ENCODE measurements at regions not wholly inside any gene's neighbourhood (a gene's known extent, or its start where the extent isn't known, plus 50 kb on each side); places are given as distances from the start of the nearest gene placed in this dataset.

DNA sequence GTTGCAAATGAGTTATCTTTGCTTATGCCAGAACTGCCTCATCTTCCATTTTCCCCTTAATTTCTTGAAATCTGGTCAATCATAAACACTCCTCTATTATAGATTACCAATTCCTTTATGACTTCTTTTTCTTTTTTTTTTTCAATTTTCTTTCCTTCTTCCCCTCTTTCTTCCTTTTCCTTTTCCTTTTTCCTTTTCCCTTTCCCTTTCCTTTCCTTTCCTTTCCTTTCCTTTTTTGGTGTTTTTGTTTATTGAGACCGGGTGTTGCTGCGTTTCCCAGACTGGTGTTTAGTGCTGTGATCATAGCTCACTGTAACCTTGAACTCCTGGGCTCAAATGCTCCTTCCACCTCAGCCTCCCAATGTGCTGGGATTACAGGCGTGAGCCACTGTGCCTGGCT is 151.4 kb upstream of the FOXP2 start:
- no peaks in the 10 kb centered on the region for H3K27me3 Mint-ChIP-seq

DNA sequence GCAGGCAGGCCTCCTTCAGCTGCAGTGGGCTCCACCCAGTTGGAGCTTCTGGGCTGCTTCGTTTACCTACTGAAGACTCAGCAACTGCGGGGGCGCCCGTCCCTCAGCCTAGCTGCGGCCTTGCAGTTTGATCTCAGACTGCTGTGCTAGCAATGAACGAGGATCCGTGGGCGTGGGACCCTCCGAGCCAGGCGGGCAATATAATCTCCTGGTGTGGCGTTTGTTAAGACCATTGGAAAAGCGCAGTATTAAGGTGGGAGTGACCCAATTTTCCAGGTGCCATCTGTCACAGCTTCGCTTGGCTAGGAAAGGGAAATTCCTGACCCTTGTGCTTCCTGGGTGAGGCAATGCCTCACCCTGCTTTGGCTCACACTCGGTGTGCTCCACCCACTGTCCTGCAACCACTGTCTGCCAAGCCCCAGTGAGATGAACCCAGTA is 159.2 kb upstream of the FOXP2 start:
- no peaks in the 10 kb centered on the region for H3K4me1 Mint-ChIP-seq
- H3K27me3 Mint-ChIP-seq, result no peaks in the 10 kb centered on the region
- H3K9me3 Mint-ChIP-seq (ENCODE audit: low read depth), result no peaks in the 10 kb centered on the region
- no peak for DNase-seq
- no peak overlapping the region for H3K27ac Mint-ChIP-seq
- H3K4me3 Mint-ChIP-seq, result no peak overlapping the region
- CTCF ChIA-PET, result no interaction called here
- ATAC-seq, result no peak
- no peaks in the 10 kb centered on the region for H3K36me3 Mint-ChIP-seq

More for the DNA sequence above, 151.4 kb upstream of the FOXP2 start:
- CTCF ChIA-PET, result no interaction called here
- H3K4me3 Mint-ChIP-seq, result no peak overlapping the region
- no peaks in the 10 kb centered on the region for H3K36me3 Mint-ChIP-seq
- no peaks in the 10 kb centered on the region for H3K4me1 Mint-ChIP-seq
- no peak overlapping the region for H3K27ac Mint-ChIP-seq
- peaks cover 2% of the 10 kb centered on the region for H3K9me3 Mint-ChIP-seq (ENCODE audit: low read depth)
- DNase-seq (no peak), ATAC-seq (no peak)

DNA sequence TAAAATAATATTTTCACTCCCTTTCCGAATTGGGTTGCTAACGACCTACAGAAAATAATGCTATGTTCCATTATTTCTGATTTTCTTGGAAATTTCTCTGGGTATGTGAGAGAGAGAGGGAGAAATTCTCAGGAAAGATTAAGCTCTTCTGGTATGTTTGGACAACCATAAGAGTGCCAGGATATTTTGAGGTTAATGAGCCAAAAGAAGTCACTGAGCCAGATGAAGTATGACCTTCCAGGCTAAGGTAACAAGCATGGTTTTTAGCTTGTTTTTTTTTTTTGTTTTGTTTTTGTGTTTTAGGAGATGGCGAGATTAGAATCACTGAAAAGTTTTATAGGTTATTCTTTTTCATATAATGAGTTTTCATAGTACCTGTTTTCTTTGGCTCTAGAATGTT is 171.0 kb upstream of the FOXP2 start:
- ATAC-seq (no peak), DNase-seq (no peak)
- H3K9me3 Mint-ChIP-seq (ENCODE audit: low read depth), result no peaks in the 10 kb centered on the region
- no peaks in the 10 kb centered on the region for H3K27me3 Mint-ChIP-seq
- H3K36me3 Mint-ChIP-seq, result no peaks in the 10 kb centered on the region
- no peak overlapping the region for H3K27ac Mint-ChIP-seq
- no peak overlapping the region for H3K4me3 Mint-ChIP-seq
- CTCF ChIA-PET, result no interaction called here
- no peaks in the 10 kb centered on the region for H3K4me1 Mint-ChIP-seq

DNA sequence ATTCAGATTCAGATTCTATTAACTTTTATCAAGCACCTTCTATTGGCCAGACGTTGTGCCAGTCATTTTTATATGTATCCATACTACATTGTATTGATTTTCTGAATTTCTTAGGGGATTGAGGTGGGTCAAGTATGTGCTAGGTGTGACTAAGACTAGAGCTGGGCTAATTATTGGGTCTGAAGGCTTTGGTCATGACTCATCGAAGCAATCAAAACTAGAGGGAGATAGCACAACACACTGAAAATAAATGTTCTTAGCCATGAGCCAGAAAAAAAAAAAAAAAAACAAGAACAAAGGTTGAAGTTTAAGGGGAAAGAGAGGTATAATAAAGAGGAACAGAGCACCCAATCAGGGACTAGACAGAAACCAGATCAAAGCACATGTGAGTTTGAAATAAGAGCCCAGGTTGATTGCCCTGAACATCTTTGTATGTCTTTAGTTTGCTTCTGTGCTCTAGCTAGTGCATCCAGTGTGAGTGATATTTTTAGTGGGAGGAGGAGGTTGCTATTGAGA is 171.6 kb upstream of the FOXP2 start:
- ATAC-seq (no peak), DNase-seq (no peak)
- Mint-ChIP-seq H3K9me3 (ENCODE audit: low read depth) (no peaks in the 10 kb centered on the region), H3K27me3 (no peaks in the 10 kb centered on the region), H3K36me3 (no peaks in the 10 kb centered on the region), H3K4me1 (no peaks in the 10 kb centered on the region), H3K4me3 (no peak overlapping the region), H3K27ac (no peak overlapping the region)
- CTCF ChIA-PET, result no interaction called here

DNA sequence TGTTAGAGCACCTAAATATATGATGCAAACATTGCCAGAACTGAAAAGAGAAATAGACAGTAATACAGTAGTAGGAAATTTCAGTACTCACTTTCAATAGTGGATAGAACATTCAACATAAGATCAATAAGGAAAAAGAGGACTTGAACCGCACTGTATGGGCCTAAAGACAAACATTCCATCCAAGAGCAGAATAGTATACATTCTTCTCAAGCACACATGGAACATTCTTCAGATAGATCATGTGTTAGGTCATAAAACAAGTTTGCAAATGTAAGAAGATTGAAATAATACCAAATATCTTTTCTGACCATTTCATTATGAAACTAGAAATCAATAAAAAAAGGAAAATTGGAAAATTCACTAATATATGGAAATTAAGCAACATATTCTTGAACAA is 185.4 kb upstream of the FOXP2 start:
- no peaks in the 10 kb centered on the region for H3K27me3 Mint-ChIP-seq
- no peaks in the 10 kb centered on the region for H3K36me3 Mint-ChIP-seq
- H3K4me3 Mint-ChIP-seq, result no peak overlapping the region
- CTCF ChIA-PET, result no interaction called here
- DNase-seq (no peak), ATAC-seq (no peak)
- H3K4me1 Mint-ChIP-seq, result no peaks in the 10 kb centered on the region
- no peak overlapping the region for H3K27ac Mint-ChIP-seq
- H3K9me3 Mint-ChIP-seq (ENCODE audit: low read depth), result no peaks in the 10 kb centered on the region

DNA sequence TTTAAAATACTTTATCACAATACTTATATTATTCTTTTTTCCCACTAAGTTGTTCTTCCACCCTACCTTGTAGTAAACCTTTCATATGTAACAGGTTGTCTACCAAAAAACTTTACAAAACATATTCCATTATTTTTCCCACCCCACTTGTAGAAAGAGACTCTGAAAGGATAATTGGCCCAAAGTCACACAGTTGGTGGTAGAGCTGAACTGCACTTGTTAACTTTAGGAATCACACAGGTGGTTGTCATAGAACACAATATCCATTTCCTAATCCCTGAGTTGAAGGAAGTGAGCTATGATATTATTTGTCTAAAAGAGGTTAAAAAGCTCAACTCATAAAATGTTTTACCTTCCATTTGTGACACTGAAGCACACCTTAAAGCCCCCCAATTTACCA is 188.8 kb upstream of the FOXP2 start:
- no peaks in the 10 kb centered on the region for H3K9me3 Mint-ChIP-seq (ENCODE audit: low read depth)
- no peak for DNase-seq
- CTCF ChIA-PET, result no interaction called here
- H3K36me3 Mint-ChIP-seq, result no peaks in the 10 kb centered on the region
- H3K27ac Mint-ChIP-seq, result no peak overlapping the region
- no peaks in the 10 kb centered on the region for H3K4me1 Mint-ChIP-seq
- ATAC-seq, result no peak
- H3K27me3 Mint-ChIP-seq, result no peaks in the 10 kb centered on the region
- H3K4me3 Mint-ChIP-seq, result no peak overlapping the region

DNA sequence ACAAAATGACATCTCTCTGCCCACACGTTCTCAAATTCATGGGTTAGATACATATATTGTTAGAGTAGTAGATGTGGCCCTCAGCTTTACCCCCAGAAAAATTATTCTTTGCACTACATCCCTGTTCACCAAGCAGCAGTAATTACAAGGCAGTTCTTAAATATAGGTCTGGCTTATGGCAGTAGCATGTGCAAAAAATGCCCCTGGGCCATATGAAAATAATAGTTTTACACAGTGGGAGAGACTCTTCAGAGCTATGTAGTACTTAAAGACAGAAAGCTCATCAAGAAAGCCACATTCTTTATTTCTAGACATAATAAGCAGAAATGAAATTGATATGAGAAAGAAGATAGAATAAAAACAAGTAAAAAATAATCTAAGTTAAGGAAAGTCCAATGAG is 196.3 kb upstream of the FOXP2 start:
- no peak overlapping the region for H3K4me3 Mint-ChIP-seq
- CTCF ChIA-PET, result no interaction called here
- DNase-seq, result no peak
- no peak overlapping the region for H3K27ac Mint-ChIP-seq
- ATAC-seq, result no peak
- no peaks in the 10 kb centered on the region for H3K27me3 Mint-ChIP-seq
- H3K36me3 Mint-ChIP-seq, result no peaks in the 10 kb centered on the region
- H3K4me1 Mint-ChIP-seq, result no peaks in the 10 kb centered on the region
- no peaks in the 10 kb centered on the region for H3K9me3 Mint-ChIP-seq (ENCODE audit: low read depth)

DNA sequence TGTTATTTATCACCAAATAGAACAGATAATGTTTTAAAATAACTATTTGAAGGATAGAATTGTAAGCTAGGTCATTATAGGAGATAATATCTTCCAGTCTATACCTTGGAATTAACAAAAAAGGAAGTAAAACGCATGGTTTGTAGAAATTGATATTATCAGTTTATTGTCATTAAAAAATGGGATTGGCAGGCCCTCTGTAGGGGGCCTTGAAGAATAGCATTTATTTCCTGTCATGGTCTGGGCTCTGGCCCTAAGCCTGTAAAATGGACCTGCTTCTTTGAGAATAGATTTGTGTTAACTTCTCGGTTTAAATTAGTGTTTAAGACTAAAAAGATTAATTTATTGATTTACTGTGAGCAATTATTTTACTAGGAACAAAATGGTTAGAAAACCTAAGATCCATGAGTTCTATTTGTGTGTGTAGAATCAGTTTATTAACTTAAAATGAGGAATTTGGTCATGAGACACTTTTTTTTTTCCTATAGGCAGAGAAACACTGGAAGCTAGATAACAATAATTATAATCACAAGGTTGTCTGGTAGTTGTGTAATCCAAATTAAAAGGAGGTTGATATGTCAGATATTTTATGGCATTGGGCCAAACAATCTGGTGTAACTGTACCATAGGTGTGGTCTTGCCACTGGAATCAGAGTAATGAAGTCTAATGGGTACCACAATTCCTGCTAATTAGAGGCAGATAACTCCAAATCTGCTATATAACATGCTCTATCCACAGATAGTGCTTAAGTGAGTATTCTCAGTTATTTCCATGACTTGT is 197.4 kb upstream of the FOXP2 start:
- Mint-ChIP-seq H3K9me3 (ENCODE audit: low read depth) (no peaks in the 10 kb centered on the region), H3K27me3 (no peaks in the 10 kb centered on the region), H3K27ac (no peak overlapping the region), H3K4me1 (no peaks in the 10 kb centered on the region), H3K4me3 (no peak overlapping the region), H3K36me3 (no peaks in the 10 kb centered on the region)
- ATAC-seq (no peak), DNase-seq (no peak)
- CTCF ChIA-PET, result no interaction called here

DNA sequence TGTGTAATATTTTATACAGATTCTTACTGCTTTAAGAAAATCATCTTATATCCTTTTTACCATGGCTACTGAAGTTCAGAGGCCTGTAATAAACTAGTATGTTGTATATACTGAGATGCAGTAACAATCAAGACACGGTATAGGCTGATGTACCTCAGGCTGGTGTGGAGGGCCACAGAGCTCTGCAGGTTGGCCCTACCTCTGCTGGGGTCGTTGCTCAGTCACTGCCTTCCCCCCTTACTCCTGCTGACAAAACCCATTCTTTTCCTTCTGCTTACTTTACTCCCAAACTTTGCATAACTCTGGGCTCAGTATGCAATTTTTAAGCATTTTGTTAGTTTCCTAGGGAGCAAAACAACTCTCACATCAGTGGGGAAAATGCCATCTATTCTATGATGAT is 200.1 kb upstream of the FOXP2 start:
- DNase-seq, result no peak
- no peak overlapping the region for H3K27ac Mint-ChIP-seq
- no peaks in the 10 kb centered on the region for H3K9me3 Mint-ChIP-seq (ENCODE audit: low read depth)
- CTCF ChIA-PET, result no interaction called here
- H3K27me3 Mint-ChIP-seq, result no peaks in the 10 kb centered on the region
- no peaks in the 10 kb centered on the region for H3K4me1 Mint-ChIP-seq
- H3K36me3 Mint-ChIP-seq, result no peaks in the 10 kb centered on the region
- no peak for ATAC-seq
- H3K4me3 Mint-ChIP-seq, result no peak overlapping the region

DNA sequence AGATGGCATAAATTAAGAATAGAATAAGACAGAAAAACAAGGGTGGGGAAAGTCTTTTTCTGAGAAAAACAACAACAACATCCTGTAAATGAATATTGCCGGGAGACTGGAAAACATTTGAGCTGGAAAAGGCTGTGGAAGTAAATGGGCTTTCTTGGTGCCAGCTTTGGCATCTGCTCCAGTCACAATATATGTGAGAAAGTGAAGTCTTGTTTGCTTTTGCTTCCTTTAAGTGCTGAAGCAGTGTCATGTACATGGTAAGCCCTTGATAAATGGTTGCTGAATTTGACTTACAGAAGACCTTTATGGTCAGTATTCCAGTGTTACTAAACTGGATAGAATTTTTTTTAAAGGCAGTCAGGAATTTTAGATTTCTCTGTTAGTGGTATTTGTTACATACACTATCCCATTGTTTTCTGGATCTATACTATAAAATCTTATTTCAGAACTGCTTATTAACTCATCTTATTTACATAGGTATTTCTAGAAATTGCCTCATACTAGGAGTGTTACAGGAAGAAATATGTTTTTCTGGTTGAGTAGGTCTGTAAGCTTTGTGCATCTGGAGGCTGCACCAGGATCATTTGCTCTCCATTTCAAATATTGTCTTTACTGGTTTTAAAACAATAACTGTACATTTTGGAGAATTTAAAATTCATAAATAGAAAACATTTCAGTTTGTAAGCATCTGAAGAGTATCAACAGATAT is 201.7 kb upstream of the FOXP2 start:
- Mint-ChIP-seq H3K9me3 (ENCODE audit: low read depth) (no peaks in the 10 kb centered on the region), H3K36me3 (no peaks in the 10 kb centered on the region), H3K4me1 (no peaks in the 10 kb centered on the region), H3K27ac (no peak overlapping the region), H3K27me3 (no peaks in the 10 kb centered on the region), H3K4me3 (no peak overlapping the region)
- ATAC-seq, result no peak
- DNase-seq, result no peak
- CTCF ChIA-PET, result interaction anchor here (0.6 kb wide), 1 partner anchor 9 kb away, joined by 3 read pairs; no protein-coding TSS in a partner anchor

DNA sequence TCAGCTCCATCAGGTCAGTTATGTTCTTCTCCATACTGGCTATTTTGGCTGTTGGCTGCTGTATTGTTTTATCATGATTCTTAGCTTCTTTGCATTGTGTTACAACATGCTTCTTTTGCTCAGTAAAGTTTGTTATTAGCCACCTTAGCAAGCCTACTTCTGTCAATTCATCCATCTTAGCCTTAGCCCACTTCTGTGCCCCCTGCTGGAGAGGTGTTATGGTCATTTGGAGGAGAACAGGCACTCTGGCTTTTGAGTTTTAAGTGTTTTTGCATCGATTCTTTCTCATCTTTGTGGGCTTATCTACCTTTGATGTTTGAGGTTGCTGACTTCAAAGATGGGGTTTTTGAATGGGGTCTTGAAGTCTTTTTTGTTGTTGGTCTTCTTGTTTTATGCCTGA is 204.6 kb upstream of the FOXP2 start:
- CTCF ChIA-PET, result no interaction called here
- no peak for ATAC-seq
- H3K9me3 Mint-ChIP-seq (ENCODE audit: low read depth), result no peaks in the 10 kb centered on the region
- no peak for DNase-seq
- H3K4me3 Mint-ChIP-seq, result no peak overlapping the region
- H3K27me3 Mint-ChIP-seq, result no peaks in the 10 kb centered on the region
- H3K36me3 Mint-ChIP-seq, result no peaks in the 10 kb centered on the region
- H3K4me1 Mint-ChIP-seq, result no peaks in the 10 kb centered on the region
- no peak overlapping the region for H3K27ac Mint-ChIP-seq

DNA sequence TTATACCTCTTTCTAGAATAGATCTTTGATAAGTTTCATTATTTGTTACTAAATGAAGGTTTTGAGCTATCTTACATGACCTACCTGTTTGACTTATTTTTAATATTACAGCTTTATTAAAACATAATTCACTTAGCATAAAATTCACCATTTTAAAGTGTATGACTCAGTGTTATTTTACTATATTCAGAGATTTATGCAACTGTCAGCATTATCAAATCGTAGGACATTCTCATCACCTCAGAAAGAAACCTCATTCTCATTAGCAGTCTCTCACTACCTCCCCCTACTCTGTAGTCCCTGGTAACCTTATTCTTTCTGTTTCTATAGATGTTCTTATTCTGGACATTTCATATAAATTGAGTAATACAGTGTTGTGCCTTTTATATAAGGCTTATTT is 207.9 kb upstream of the FOXP2 start:
- DNase-seq (no peak), ATAC-seq (no peak)
- Mint-ChIP-seq H3K9me3 (ENCODE audit: low read depth) (no peaks in the 10 kb centered on the region), H3K4me1 (no peaks in the 10 kb centered on the region), H3K27ac (no peak overlapping the region), H3K27me3 (no peaks in the 10 kb centered on the region), H3K4me3 (no peak overlapping the region), H3K36me3 (no peaks in the 10 kb centered on the region)
- CTCF ChIA-PET, result no interaction called here

DNA sequence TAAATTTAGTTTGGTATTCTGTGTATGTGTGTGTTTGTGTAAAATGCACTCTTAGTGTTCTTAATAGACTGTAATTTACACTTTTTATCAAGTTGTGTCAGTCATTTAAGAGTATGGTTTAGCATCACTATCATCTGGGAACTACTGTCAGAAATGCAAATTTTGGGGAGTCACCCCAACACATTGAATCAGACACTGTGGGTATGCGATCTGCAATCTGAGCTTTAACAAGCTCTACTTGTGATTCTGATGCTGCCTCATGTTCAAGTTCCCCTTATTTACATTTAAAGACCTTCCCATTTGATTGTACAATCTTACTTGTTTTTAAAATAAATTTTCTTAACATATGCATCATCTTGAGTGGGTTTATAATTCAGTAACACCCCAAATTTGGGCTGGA is 218.1 kb upstream of the FOXP2 start:
- CTCF ChIA-PET, result no interaction called here
- Mint-ChIP-seq H3K27ac (no peak overlapping the region), H3K27me3 (no peaks in the 10 kb centered on the region), H3K4me1 (no peaks in the 10 kb centered on the region), H3K36me3 (no peaks in the 10 kb centered on the region), H3K4me3 (no peak overlapping the region), H3K9me3 (ENCODE audit: low read depth) (no peaks in the 10 kb centered on the region)
- no peak for ATAC-seq
- no peak for DNase-seq

DNA sequence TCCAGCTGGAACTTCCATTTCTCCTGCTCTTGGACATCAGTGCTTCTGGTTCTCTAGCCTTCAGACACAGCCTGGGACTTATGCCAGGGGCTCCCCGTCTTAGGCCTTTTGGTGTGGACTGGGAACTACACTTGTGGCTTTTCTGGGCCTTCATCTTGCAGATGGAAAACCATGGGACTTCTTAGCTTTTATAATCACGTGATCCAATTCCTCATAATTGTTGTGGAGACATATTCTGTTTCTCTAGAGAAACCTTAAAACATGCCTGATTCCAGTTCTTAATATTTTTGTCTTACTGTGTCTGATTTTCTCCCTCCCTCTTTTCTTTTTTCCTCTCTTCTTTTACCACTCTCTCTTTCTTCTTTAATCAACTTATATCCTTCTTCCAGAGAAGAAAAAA is 224.2 kb upstream of the FOXP2 start:
- Mint-ChIP-seq H3K4me3 (no peak overlapping the region), H3K27ac (no peak overlapping the region), H3K4me1 (no peaks in the 10 kb centered on the region), H3K9me3 (ENCODE audit: low read depth) (no peaks in the 10 kb centered on the region), H3K27me3 (no peaks in the 10 kb centered on the region), H3K36me3 (no peaks in the 10 kb centered on the region)
- DNase-seq (no peak), ATAC-seq (no peak)
- CTCF ChIA-PET, result no interaction called here

Measured in activated CD8-positive, alpha-beta memory T cell treated with anti-CD3 and anti-CD28 coated beads, Interleukin-2, amount 10 ng/mL, durations not matched to agents 7 days and 5 days (primary cell).